DOHH2 (cell line): ENCODE measurements at regions not wholly inside any gene's neighbourhood (a gene's known extent, or its start where the extent isn't known, plus 50 kb on each side); places are given as distances from the start of the nearest gene placed in this dataset.

Experiments
- H3F3A ChIP-seq: fragments of 200-600 bp; sonication (generic), shearing (Covaris generic); 2 replicates; pipeline ENCODE4 v1.6.0; 2016; ENCODE audit warnings: antibody characterized with exemption, mild to moderate bottlenecking; ENCODE audit not compliant: control insufficient read depth, insufficient read depth
- H3K27ac ChIP-seq: fragments of 200-600 bp; sonication (generic); 2 replicates; pipeline ENCODE4 v1.5.1; 2014; ENCODE audit warnings: low read depth, mild to moderate bottlenecking, low read length, moderate library complexity
- H3K27me3 ChIP-seq: fragments of 200-600 bp; sonication (generic); 2 replicates; pipeline ENCODE4 v1.6.1; 2014; ENCODE audit warnings: mild to moderate bottlenecking, low read length, mixed read lengths; ENCODE audit not compliant: control insufficient read depth
- H3K36me3 ChIP-seq: fragments of 200-600 bp; sonication (generic); 2 replicates; pipeline ENCODE4 v1.6.1; 2014; ENCODE audit warnings: mild to moderate bottlenecking, low read length, moderate library complexity, mixed read lengths; ENCODE audit not compliant: control insufficient read depth
- H3K4me1 ChIP-seq: fragments of 200-600 bp; sonication (generic); 2 replicates; pipeline ENCODE4 v1.6.1; 2014; ENCODE audit warnings: mild to moderate bottlenecking, low read length, mixed read lengths; ENCODE audit not compliant: control insufficient read depth
- H3K4me2 ChIP-seq: fragments of 200-600 bp; sonication (generic); 2 replicates; pipeline ENCODE4 v1.6.0; 2014; ENCODE audit warnings: mild to moderate bottlenecking, low read length, moderate library complexity
- H3K4me3 ChIP-seq: fragments of 200-600 bp; sonication (generic); 2 replicates; pipeline ENCODE4 v1.5.1; 2014; ENCODE audit warnings: mild to moderate bottlenecking, low read length, mixed read lengths
- H3K79me2 ChIP-seq: fragments of 200-600 bp; sonication (generic); 2 replicates; pipeline ENCODE4 v1.6.1; 2014; ENCODE audit warnings: mild to moderate bottlenecking, low read length, mixed read lengths; ENCODE audit not compliant: control insufficient read depth
- H3K9me2 ChIP-seq: fragments of 200-600 bp; sonication (generic); replicated peaks from 2 replicates; pipeline ENCODE4 v1.6.1; 2014; ENCODE audit warnings: mild to moderate bottlenecking, low read length, mixed read lengths; ENCODE audit not compliant: control insufficient read depth
- H3K9me3 ChIP-seq: fragments of 200-600 bp; sonication (generic); 2 replicates; pipeline ENCODE4 v1.6.1; 2014; ENCODE audit warnings: antibody characterized with exemption, low read length, mixed read lengths; ENCODE audit not compliant: control insufficient read depth, insufficient read depth
- H4K20me1 ChIP-seq: fragments of 200-600 bp; sonication (generic); 2 replicates; pipeline ENCODE4 v1.6.0; 2014; ENCODE audit warnings: low read depth, mild to moderate bottlenecking, antibody characterized with exemption, low read length, moderate library complexity; ENCODE audit not compliant: control insufficient read depth, insufficient read depth
- CTCF ChIP-seq: fragments of 200-600 bp; sonication (generic); IDR thresholded peaks from one replicate; pipeline ENCODE4 v1.5.1; 2014; ENCODE audit warnings: antibody characterized with exemption, mild to moderate bottlenecking, low read depth, low read length; ENCODE audit not compliant: poor library complexity, severe bottlenecking
- EZH2phosphoT487 ChIP-seq: fragments of 200-600 bp; sonication (generic); IDR thresholded peaks from 2 replicates; pipeline ENCODE4 v1.6.1; 2017; ENCODE audit warnings: borderline replicate concordance, mild to moderate bottlenecking, antibody characterized with exemption, low read length, moderate library complexity, mixed read lengths

- Histone ChIP-seq H3K4me1 (no peaks in the 10 kb centered on the region), H3K9me3 (no peaks in the 10 kb centered on the region), H3K27ac (no peak overlapping the region), H3K79me2 (no peaks in the 10 kb centered on the region), H3K4me2 (no peak overlapping the region), H3F3A (no peaks in the 10 kb centered on the region), H3K4me3 (no peak overlapping the region), H3K9me2 (no peaks in the 10 kb centered on the region), H4K20me1 (no peaks in the 10 kb centered on the region), H3K36me3 (no peaks in the 10 kb centered on the region), H3K27me3 (no peaks in the 10 kb centered on the region)
- no peak for TF ChIP-seq EZH2phosphoT487
- no peak for TF ChIP-seq CTCF
Observed at GRCh38 chr1:81129776-81130175, 671.0 kb upstream of the ADGRL2 start.

- Histone ChIP-seq H3K9me3 (no peaks in the 10 kb centered on the region), H3K27ac (no peak overlapping the region), H3K4me2 (no peak overlapping the region), H3K27me3 (no peaks in the 10 kb centered on the region), H3K4me3 (no peak overlapping the region), H3F3A (no peaks in the 10 kb centered on the region), H3K36me3 (no peaks in the 10 kb centered on the region), H3K79me2 (no peaks in the 10 kb centered on the region), H3K4me1 (no peaks in the 10 kb centered on the region), H4K20me1 (no peaks in the 10 kb centered on the region), H3K9me2 (no peaks in the 10 kb centered on the region)
- TF ChIP-seq EZH2phosphoT487, result no peak
- TF ChIP-seq CTCF, result no peak
Observed at GRCh38 chr1:81129366-81129765, 671.4 kb upstream of the ADGRL2 start.

GRCh38 chr1:81128079-81128478 is 672.7 kb upstream of the ADGRL2 start:
- Histone ChIP-seq H3K9me2 (no peaks in the 10 kb centered on the region), H3K9me3 (no peaks in the 10 kb centered on the region), H3K36me3 (no peaks in the 10 kb centered on the region), H3F3A (no peaks in the 10 kb centered on the region), H3K27ac (no peak overlapping the region), H4K20me1 (no peaks in the 10 kb centered on the region), H3K4me1 (no peaks in the 10 kb centered on the region), H3K4me3 (no peak overlapping the region), H3K4me2 (no peak overlapping the region), H3K79me2 (no peaks in the 10 kb centered on the region), H3K27me3 (no peaks in the 10 kb centered on the region)
- TF ChIP-seq CTCF (no peak), EZH2phosphoT487 (no peak)
